T-helper 9 cell (primary cell): ENCODE measurements at regions not wholly inside any gene's neighbourhood (a gene's known extent, or its start where the extent isn't known, plus 50 kb on each side); places are given as distances from the start of the nearest gene placed in this dataset.

Source experiments
- DNase-seq: peaks from one replicate; pipeline ENCODE4 v3.0.0-alpha.2; 2020

DNA sequence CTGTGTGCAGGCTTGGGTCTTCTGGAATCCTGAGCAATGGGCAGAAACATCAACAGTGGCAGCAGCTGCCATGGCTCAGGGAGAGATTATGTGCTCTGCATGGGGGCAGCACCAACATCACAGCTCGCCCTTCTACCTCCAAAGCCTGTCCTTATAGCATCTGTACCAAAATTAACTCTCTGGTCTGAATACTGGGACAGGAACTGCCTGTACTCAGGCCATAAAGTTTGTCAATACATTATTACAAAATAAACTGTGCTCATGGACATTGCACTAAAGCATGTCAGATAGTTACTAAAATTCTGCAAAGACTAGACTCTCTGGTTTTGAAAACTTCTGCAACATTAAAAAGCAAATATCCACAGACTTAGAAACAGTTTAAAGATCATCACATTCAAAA, 91.6 kb downstream of the ZC3H11B start:
- DNase-seq: no peak

GRCh38 chr1:219520241-219520640, 92.7 kb downstream of the ZC3H11B start:
- no peak for DNase-seq

GRCh38 chr1:219518907-219519248, 94.0 kb downstream of the ZC3H11B start:
- no peak for DNase-seq

- no peak for DNase-seq
Observed at GRCh38 chr1:219518168-219518906, 94.6 kb downstream of the ZC3H11B start.

DNA sequence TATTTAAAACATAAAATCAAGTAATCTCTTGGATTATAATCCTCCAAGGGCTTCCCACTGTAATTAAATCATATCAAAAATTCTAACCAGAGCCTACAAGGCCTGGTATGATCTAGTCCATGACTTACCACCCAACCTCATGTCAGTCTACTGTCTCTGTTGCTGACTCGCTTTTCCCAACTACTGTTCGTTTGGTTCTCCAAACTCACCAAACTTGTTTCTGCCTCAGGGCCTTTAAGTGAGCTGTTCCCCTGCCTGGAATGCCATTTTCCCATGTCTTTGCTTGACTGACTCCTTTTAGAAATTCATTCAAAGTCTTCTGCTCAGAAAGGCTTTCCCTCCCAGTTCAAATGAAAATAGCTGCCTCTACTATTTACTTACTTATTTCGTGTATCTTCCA, 95.9 kb downstream of the ZC3H11B start:
- no peak for DNase-seq

DNA sequence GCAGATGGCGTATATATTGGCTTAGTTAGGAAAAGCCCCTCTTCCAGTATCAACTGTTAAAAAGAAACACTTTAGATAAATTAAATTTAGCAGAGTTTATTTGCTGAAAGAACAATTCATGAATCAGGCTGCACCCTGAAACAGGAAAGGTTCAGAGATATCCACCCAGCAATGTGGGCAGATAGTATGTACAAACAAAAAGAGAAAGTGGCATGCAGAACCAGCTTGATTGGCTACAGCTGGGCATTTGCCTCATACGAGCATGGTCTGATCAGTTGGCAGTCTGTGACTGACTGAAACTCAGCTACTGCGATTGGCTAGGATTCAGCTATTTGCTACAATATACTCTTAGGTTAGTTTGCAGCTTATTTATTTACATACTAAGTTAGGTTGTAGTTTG, 98.2 kb downstream of the ZC3H11B start:
- no peak for DNase-seq

GRCh38 chr1:219507437-219507836, 105.5 kb downstream of the ZC3H11B start:
- DNase-seq: no peak

DNA sequence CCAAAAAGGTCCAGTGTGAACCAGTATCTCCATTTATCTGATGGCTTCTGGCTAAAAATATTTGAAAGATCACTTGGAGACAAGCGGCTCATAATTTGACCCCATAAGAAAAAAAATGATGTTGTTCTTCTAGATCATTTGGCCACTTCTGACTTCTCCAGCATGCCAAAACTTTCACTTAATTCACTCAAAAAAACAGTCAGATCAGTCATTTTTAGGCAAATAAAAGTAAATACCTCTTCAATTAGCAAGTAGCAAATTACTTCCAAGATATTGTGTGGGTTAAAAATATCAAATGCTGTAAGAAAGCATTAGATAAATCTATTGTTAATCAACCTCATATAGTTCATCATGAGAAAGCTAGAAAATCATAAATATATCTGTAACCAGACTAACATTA, 106.0 kb downstream of the ZC3H11B start:
- DNase-seq: no peak

GRCh38 chr1:219506473-219506899, 106.4 kb downstream of the ZC3H11B start:
- no peak for DNase-seq

- DNase-seq: no peak
Observed at GRCh38 chr1:219505886-219506285, 107.0 kb downstream of the ZC3H11B start.

- no peak for DNase-seq
Observed at GRCh38 chr1:219503604-219504003, 109.3 kb downstream of the ZC3H11B start.

DNA sequence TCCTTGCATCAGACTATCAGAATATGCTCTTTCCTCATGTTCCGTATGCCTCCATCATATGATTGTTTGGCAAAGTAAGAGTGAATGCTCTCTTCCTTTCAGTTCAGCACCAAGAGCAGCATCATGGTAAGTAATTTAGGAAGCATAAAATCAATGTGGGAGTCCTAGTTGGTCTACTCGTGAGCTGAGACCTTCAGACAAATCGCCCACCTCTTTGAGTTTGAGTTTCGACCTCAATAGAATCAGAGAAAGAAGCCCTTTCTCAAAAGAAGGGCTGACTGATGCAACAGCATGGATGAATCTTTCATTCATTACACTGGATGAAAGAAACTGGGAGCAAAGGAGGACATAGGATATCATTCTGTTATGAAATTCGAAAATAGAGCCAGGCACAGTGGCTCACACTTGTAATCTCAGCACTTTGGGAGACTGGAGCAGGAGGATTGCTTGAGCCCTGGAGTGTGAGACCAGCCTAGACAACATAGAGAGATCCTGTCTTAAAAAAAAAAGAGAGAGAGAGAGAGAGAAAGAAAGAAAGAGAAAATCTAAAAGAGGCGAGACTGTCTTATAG, 112.5 kb downstream of the ZC3H11B start:
- DNase-seq: no peak

GRCh38 chr1:219498666-219499065, 114.2 kb downstream of the ZC3H11B start:
- DNase-seq: no peak

DNA sequence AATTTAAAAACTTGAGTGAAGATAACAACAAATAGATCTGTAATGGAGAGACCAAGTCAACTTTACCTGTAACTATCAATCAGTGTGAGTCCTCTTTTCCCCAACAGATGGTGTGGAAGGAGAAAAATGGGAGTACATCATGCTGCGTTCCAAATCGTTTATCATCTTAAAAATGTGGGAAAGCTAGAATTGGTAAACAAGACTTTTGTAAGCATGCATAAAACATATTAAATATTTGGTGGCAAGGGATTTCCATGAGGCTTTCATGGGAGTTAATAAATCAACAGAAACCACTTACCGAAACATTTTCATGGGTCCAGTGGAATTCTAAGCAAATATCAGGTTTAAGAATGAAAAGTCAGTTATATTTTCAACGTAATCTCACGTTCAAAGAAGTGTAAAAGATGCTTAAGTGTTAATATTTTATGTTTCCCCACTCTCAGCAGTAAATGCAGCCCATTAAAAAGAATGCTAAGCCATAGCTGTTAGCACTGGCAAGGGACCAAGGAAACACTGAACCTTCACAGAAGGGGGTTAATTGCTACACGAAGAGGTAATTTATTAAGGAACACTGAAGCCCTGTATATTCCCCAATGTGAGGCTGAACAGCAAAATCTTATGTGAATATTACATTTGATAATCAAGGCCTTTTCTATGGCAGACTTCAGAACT, 117.0 kb downstream of the ZC3H11B start:
- no peak for DNase-seq

- no peak for DNase-seq
Observed at GRCh38 chr1:219492717-219493116, 120.2 kb downstream of the ZC3H11B start.

DNA sequence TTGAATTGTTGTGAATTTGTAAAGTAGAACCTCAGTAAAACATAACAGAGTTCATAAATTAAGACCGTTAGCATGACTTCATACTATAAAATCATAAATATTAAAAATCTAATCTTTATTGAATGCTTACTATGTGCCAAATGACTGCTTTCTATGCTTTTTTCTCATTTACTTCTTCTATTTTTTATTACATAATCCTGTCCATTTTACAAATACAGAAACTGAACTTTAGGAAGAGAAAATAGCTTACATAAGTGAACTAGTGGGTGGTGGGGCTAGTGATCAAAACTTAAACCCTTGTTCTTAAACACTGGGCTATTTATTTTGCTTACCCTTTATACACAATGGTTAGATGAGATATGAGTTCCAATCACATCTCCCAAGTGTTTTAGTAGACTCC, 122.3 kb downstream of the ZC3H11B start:
- no peak for DNase-seq

DNA sequence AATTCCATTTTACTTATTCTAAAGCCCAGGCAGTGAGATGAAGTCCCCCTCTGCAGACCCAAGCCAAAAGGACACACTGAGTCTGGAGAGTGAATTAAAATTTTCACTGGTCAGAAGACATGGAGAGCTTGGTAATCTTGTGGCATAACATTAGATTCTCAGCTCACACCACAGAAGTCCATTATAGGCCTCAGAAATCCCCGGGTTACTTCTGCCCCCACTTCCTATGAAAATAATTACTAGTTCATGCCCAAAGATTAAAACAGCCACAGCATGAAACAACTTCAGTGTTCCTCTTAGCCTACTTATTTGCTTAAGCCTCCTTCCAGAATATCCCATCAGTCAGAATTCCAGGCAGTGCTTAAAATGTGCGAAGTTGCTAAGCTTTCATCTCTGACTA, 123.3 kb downstream of the ZC3H11B start:
- DNase-seq: no peak

GRCh38 chr1:219488275-219488674, 124.6 kb downstream of the ZC3H11B start:
- no peak for DNase-seq

GRCh38 chr1:219483530-219483929, 129.4 kb downstream of the ZC3H11B start:
- no peak for DNase-seq

DNA sequence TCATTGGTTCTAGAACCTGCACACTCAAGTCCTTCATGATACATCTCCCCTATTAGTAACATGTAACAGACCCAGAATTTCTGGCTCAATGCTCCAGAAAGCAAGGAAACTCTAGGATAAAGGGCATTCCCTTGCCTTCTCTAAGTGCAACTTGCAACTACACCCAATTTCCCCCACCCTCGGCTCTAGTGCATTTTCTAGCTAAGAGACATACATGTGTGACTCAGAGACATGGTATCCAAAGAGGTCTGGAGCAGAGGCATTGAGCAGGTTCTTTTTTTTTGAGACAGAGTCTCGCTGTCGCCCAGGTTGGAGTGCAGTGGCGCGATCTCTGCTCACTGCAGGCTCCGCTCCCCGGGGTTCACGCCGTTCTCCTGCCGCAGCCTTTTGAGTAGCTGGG, 132.9 kb downstream of the ZC3H11B start:
- no peak for DNase-seq

DNA sequence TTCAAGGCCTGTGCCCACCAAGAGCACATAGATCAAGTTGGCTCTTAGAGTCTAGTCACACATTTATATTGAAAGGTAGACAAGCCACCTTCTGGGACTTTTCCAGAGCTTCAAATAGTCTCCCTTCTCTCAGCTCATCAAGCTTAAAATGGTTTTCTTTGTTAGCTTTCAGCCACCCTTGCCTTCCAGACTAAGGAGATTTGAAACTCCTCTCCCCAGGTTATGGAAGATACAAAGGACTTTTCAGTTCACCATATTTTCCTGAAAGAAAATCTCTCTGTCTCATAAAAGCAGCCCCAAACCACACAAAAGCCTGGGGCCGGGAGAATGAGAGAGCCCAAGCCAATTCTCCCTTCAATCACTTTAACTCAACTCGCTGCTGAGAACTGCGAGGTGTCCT, 134.1 kb downstream of the ZC3H11B start:
- no peak for DNase-seq

- DNase-seq: no peak
Observed at GRCh38 chr1:219477861-219478260, 135.0 kb downstream of the ZC3H11B start.

GRCh38 chr1:219476716-219477115, 136.2 kb downstream of the ZC3H11B start:
- DNase-seq: no peak

DNA sequence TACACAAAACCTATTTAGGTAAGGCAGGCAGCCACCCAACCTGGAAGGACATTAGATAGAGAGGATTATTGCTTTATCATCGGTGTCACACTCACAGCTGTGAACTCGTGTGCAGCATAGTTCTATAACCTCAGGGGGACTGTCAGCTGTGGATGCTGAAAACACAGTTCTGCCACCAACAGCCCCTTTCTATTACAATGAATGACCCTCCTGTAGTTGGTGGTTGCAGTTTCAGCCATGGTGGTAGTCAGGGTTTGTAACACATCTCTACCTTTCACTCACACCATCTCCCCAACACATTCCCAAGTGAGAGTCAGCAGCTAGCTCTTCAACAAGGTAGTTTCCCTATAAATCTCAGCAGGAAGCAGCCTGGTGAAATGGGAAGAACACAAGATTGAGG, 136.8 kb downstream of the ZC3H11B start:
- DNase-seq: no peak
